ENCODE measurements at regions not wholly inside any gene's neighbourhood (a gene's known extent, or its start where the extent isn't known, plus 50 kb on each side); places are given as distances from the start of the nearest gene placed in this dataset.

GRCh38 chr1:14128096-14128495 is 428.1 kb downstream of the PRDM2 start:
- Histone ChIP-seq H2BK120ac (ENCODE audit: low read depth, low read length) (no peak overlapping the region), H3K9ac (ENCODE audit: low read length) (no peak overlapping the region), H2AK5ac (ENCODE audit: low read length) (no peak overlapping the region), H4K5ac (ENCODE audit: low read length) (no peak overlapping the region), H2BK5ac (ENCODE audit: low read length) (no peak overlapping the region), H4K8ac (ENCODE audit: low read depth, low read length) (no peak overlapping the region), H3K4ac (ENCODE audit: low read depth, low read length) (no peak overlapping the region), H3K56ac (ENCODE audit: low read length) (no peak overlapping the region), H3K79me1 (ENCODE audit: low read length) (no peaks in the 10 kb centered on the region), H3K36me3 (ENCODE audit: control insufficient read depth, insufficient read depth, low read length) (no peaks in the 10 kb centered on the region), H3K18ac (ENCODE audit: low read length) (no peak overlapping the region), H2BK15ac (replicated peaks; ENCODE audit: low read depth) (no peak overlapping the region), H3K4me3 (ENCODE audit: low read length) (no peak overlapping the region), H3K27me3 (ENCODE audit: insufficient read depth, low read length, poor library complexity) (no peaks in the 10 kb centered on the region), H3K23ac (ENCODE audit: low read length) (no peak overlapping the region), H3K27ac (ENCODE audit: low read depth, low read length) (no peak overlapping the region), H3K4me1 (ENCODE audit: control insufficient read depth, low read depth, low read length) (no peaks in the 10 kb centered on the region), H3K4me2 (ENCODE audit: low read length) (no peak overlapping the region), H3K79me2 (ENCODE audit: control insufficient read depth, insufficient read depth, low read length) (no peaks in the 10 kb centered on the region)
- DNase-seq = no peak
- no CpG with 5 or more reads among the region's 1 CpG for WGBS (ENCODE audit: extremely low coverage, insufficient coverage, low lambda C conversion rate)

DNA sequence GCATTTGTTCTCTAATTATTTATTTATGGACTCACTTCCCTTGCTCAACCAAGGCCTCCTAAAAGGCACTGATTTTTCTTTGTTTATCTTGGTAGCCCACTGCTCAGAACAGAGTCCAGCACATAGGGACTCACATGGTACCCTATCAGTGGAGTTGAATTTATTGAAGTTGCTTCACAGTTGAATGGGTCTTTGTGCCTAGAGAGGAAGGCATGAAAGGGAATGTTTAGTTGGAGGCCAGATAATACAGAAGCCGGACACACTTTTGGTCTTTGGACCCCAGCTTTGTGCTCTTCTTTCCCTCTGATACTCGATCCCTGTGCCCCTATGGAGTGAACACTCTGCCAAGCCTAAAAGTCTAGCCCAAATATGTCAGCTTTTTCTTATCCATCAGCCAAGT is 429.0 kb downstream of the PRDM2 start:
- no peak overlapping the region for H3K18ac ChIP-seq (ENCODE audit: low read length)
- no peak overlapping the region for H2AK5ac ChIP-seq (ENCODE audit: low read length)
- no peak overlapping the region for H4K8ac ChIP-seq (ENCODE audit: low read depth, low read length)
- no peak overlapping the region for H3K9ac ChIP-seq (ENCODE audit: low read length)
- no peak overlapping the region for H3K4ac ChIP-seq (ENCODE audit: low read depth, low read length)
- H3K79me2 ChIP-seq (ENCODE audit: control insufficient read depth, insufficient read depth, low read length) = no peaks in the 10 kb centered on the region
- H2BK5ac ChIP-seq (ENCODE audit: low read length) = no peak overlapping the region
- H3K56ac ChIP-seq (ENCODE audit: low read length) = no peak overlapping the region
- no peaks in the 10 kb centered on the region for H3K27me3 ChIP-seq (ENCODE audit: insufficient read depth, low read length, poor library complexity)
- H3K4me3 ChIP-seq (ENCODE audit: low read length) = no peak overlapping the region
- no peak overlapping the region for H4K5ac ChIP-seq (ENCODE audit: low read length)
- no peak overlapping the region for H3K23ac ChIP-seq (ENCODE audit: low read length)
- H3K4me1 ChIP-seq (ENCODE audit: control insufficient read depth, low read depth, low read length) = no peaks in the 10 kb centered on the region
- no peaks in the 10 kb centered on the region for H3K79me1 ChIP-seq (ENCODE audit: low read length)
- H3K36me3 ChIP-seq (ENCODE audit: control insufficient read depth, insufficient read depth, low read length) = no peaks in the 10 kb centered on the region
- no peak overlapping the region for H3K4me2 ChIP-seq (ENCODE audit: low read length)
- DNase-seq = no peak
- H2BK120ac ChIP-seq (ENCODE audit: low read depth, low read length) = no peak overlapping the region
- WGBS (ENCODE audit: extremely low coverage, insufficient coverage, low lambda C conversion rate) = no CpG with 5 or more reads among the region's 2 CpGs
- H3K27ac ChIP-seq (ENCODE audit: low read depth, low read length) = no peak overlapping the region
- no peak overlapping the region for H2BK15ac ChIP-seq (replicated peaks; ENCODE audit: low read depth)

DNA sequence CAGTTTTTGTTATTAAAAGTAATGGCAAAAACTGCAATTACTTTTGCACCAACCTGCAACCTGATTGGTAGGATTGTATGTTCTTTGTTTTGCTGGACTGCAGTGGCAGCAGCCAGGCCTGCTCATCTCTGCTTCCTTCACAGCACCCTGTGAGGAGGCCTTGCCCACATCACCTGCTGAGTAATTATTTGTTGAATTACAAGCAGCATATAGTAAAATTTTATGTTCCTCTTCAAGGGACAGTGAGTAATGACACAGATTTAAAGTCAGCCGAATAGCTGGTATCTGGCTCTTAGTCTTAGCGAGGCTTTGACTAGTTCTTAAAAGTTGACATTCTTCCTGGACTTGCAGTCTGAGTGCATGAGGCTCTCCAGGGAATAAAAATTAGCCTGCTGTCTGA is 435.1 kb downstream of the PRDM2 start:
- no peak overlapping the region for H4K5ac ChIP-seq (ENCODE audit: low read length)
- no peak overlapping the region for H4K8ac ChIP-seq (ENCODE audit: low read depth, low read length)
- no peak overlapping the region for H2AK5ac ChIP-seq (ENCODE audit: low read length)
- H2BK120ac ChIP-seq (ENCODE audit: low read depth, low read length) = no peak overlapping the region
- H2BK15ac ChIP-seq (replicated peaks; ENCODE audit: low read depth) = no peak overlapping the region
- H3K79me2 ChIP-seq (ENCODE audit: control insufficient read depth, insufficient read depth, low read length) = no peaks in the 10 kb centered on the region
- no peak overlapping the region for H3K18ac ChIP-seq (ENCODE audit: low read length)
- H2BK5ac ChIP-seq (ENCODE audit: low read length) = no peak overlapping the region
- H3K36me3 ChIP-seq (ENCODE audit: control insufficient read depth, insufficient read depth, low read length) = no peaks in the 10 kb centered on the region
- no peak overlapping the region for H3K4ac ChIP-seq (ENCODE audit: low read depth, low read length)
- H3K56ac ChIP-seq (ENCODE audit: low read length) = no peak overlapping the region
- H3K27me3 ChIP-seq (ENCODE audit: insufficient read depth, low read length, poor library complexity) = no peaks in the 10 kb centered on the region
- H3K23ac ChIP-seq (ENCODE audit: low read length) = no peak overlapping the region
- H3K27ac ChIP-seq (ENCODE audit: low read depth, low read length) = no peak overlapping the region
- DNase-seq = no peak
- no peak overlapping the region for H3K4me2 ChIP-seq (ENCODE audit: low read length)
- H3K9ac ChIP-seq (ENCODE audit: low read length) = no peak overlapping the region
- no peaks in the 10 kb centered on the region for H3K4me1 ChIP-seq (ENCODE audit: control insufficient read depth, low read depth, low read length)
- no peaks in the 10 kb centered on the region for H3K79me1 ChIP-seq (ENCODE audit: low read length)
- H3K4me3 ChIP-seq (ENCODE audit: low read length) = no peak overlapping the region
- WGBS (ENCODE audit: extremely low coverage, insufficient coverage, low lambda C conversion rate) = no CpG with 5 or more reads among the region's 2 CpGs

- H3K4me3 ChIP-seq (ENCODE audit: low read length) = no peak overlapping the region
- H4K5ac ChIP-seq (ENCODE audit: low read length) = no peak overlapping the region
- DNase-seq = no peak
- H4K8ac ChIP-seq (ENCODE audit: low read depth, low read length) = no peak overlapping the region
- no peak overlapping the region for H2BK5ac ChIP-seq (ENCODE audit: low read length)
- no peak overlapping the region for H2BK15ac ChIP-seq (replicated peaks; ENCODE audit: low read depth)
- H3K4me2 ChIP-seq (ENCODE audit: low read length) = no peak overlapping the region
- H3K36me3 ChIP-seq (ENCODE audit: control insufficient read depth, insufficient read depth, low read length) = no peaks in the 10 kb centered on the region
- H2BK120ac ChIP-seq (ENCODE audit: low read depth, low read length) = no peak overlapping the region
- no peaks in the 10 kb centered on the region for H3K4me1 ChIP-seq (ENCODE audit: control insufficient read depth, low read depth, low read length)
- H3K9ac ChIP-seq (ENCODE audit: low read length) = no peak overlapping the region
- H2AK5ac ChIP-seq (ENCODE audit: low read length) = no peak overlapping the region
- H3K27me3 ChIP-seq (ENCODE audit: insufficient read depth, low read length, poor library complexity) = no peaks in the 10 kb centered on the region
- H3K79me1 ChIP-seq (ENCODE audit: low read length) = no peaks in the 10 kb centered on the region
- H3K79me2 ChIP-seq (ENCODE audit: control insufficient read depth, insufficient read depth, low read length) = no peaks in the 10 kb centered on the region
- H3K23ac ChIP-seq (ENCODE audit: low read length) = no peak overlapping the region
- no peak overlapping the region for H3K56ac ChIP-seq (ENCODE audit: low read length)
- no peak overlapping the region for H3K27ac ChIP-seq (ENCODE audit: low read depth, low read length)
- no CpG with 5 or more reads among the region's 6 CpGs for WGBS (ENCODE audit: extremely low coverage, insufficient coverage, low lambda C conversion rate)
- no peak overlapping the region for H3K18ac ChIP-seq (ENCODE audit: low read length)
- H3K4ac ChIP-seq (ENCODE audit: low read depth, low read length) = no peak overlapping the region
Observed at GRCh38 chr1:14136152-14136763, 436.3 kb downstream of the PRDM2 start.

- WGBS (ENCODE audit: extremely low coverage, insufficient coverage, low lambda C conversion rate) = no CpG with 5 or more reads among the region's 5 CpGs
- DNase-seq = no peak
- Histone ChIP-seq H2BK120ac (ENCODE audit: low read depth, low read length) (no peak overlapping the region), H3K27me3 (ENCODE audit: insufficient read depth, low read length, poor library complexity) (no peaks in the 10 kb centered on the region), H2BK15ac (replicated peaks; ENCODE audit: low read depth) (no peak overlapping the region), H3K18ac (ENCODE audit: low read length) (no peak overlapping the region), H3K79me2 (ENCODE audit: control insufficient read depth, insufficient read depth, low read length) (no peaks in the 10 kb centered on the region), H3K4ac (ENCODE audit: low read depth, low read length) (no peak overlapping the region), H3K9ac (ENCODE audit: low read length) (no peak overlapping the region), H4K8ac (ENCODE audit: low read depth, low read length) (no peak overlapping the region), H3K4me1 (ENCODE audit: control insufficient read depth, low read depth, low read length) (no peaks in the 10 kb centered on the region), H3K56ac (ENCODE audit: low read length) (no peak overlapping the region), H4K5ac (ENCODE audit: low read length) (no peak overlapping the region), H3K36me3 (ENCODE audit: control insufficient read depth, insufficient read depth, low read length) (no peaks in the 10 kb centered on the region), H3K79me1 (ENCODE audit: low read length) (no peaks in the 10 kb centered on the region), H2AK5ac (ENCODE audit: low read length) (no peak overlapping the region), H3K4me3 (ENCODE audit: low read length) (no peak overlapping the region), H2BK5ac (ENCODE audit: low read length) (no peak overlapping the region), H3K23ac (ENCODE audit: low read length) (no peak overlapping the region), H3K4me2 (ENCODE audit: low read length) (no peak overlapping the region), H3K27ac (ENCODE audit: low read depth, low read length) (no peak overlapping the region)
Observed at GRCh38 chr1:14136881-14137280, 436.9 kb downstream of the PRDM2 start.

GRCh38 chr1:14137411-14138134 is 437.6 kb downstream of the PRDM2 start:
- no peak overlapping the region for H3K23ac ChIP-seq (ENCODE audit: low read length)
- DNase-seq = no peak
- no peak overlapping the region for H3K4me3 ChIP-seq (ENCODE audit: low read length)
- no peak overlapping the region for H4K5ac ChIP-seq (ENCODE audit: low read length)
- H3K56ac ChIP-seq (ENCODE audit: low read length) = no peak overlapping the region
- H3K4me2 ChIP-seq (ENCODE audit: low read length) = no peak overlapping the region
- H3K79me1 ChIP-seq (ENCODE audit: low read length) = no peaks in the 10 kb centered on the region
- no CpG with 5 or more reads among the region's 6 CpGs for WGBS (ENCODE audit: extremely low coverage, insufficient coverage, low lambda C conversion rate)
- H2BK120ac ChIP-seq (ENCODE audit: low read depth, low read length) = no peak overlapping the region
- H3K79me2 ChIP-seq (ENCODE audit: control insufficient read depth, insufficient read depth, low read length) = no peaks in the 10 kb centered on the region
- no peak overlapping the region for H2AK5ac ChIP-seq (ENCODE audit: low read length)
- no peak overlapping the region for H3K9ac ChIP-seq (ENCODE audit: low read length)
- H3K4me1 ChIP-seq (ENCODE audit: control insufficient read depth, low read depth, low read length) = no peaks in the 10 kb centered on the region
- H3K18ac ChIP-seq (ENCODE audit: low read length) = no peak overlapping the region
- no peak overlapping the region for H3K4ac ChIP-seq (ENCODE audit: low read depth, low read length)
- H3K27ac ChIP-seq (ENCODE audit: low read depth, low read length) = no peak overlapping the region
- no peak overlapping the region for H2BK5ac ChIP-seq (ENCODE audit: low read length)
- H3K27me3 ChIP-seq (ENCODE audit: insufficient read depth, low read length, poor library complexity) = no peaks in the 10 kb centered on the region
- H4K8ac ChIP-seq (ENCODE audit: low read depth, low read length) = no peak overlapping the region
- no peak overlapping the region for H2BK15ac ChIP-seq (replicated peaks; ENCODE audit: low read depth)
- H3K36me3 ChIP-seq (ENCODE audit: control insufficient read depth, insufficient read depth, low read length) = no peaks in the 10 kb centered on the region
